ENCODE measurements at regions not wholly inside any gene's neighbourhood (a gene's known extent, or its start where the extent isn't known, plus 50 kb on each side); places are given as distances from the start of the nearest gene placed in this dataset.

- DNase-seq, result no peak
Observed at GRCh38 chr3:101172516-101172915, 147.9 kb downstream of the IMPG2 start.

GRCh38 chr3:101171681-101172191, 148.6 kb downstream of the IMPG2 start:
- no peak for DNase-seq

GRCh38 chr3:101170806-101171558, 149.4 kb downstream of the IMPG2 start:
- no peak for DNase-seq

GRCh38 chr3:101170062-101170771, 150.2 kb downstream of the IMPG2 start:
- no peak for DNase-seq

- DNase-seq, result no peak
Observed at GRCh38 chr3:101169516-101169915, 150.9 kb downstream of the IMPG2 start.

GRCh38 chr3:101167376-101167775, 153.0 kb downstream of the IMPG2 start:
- DNase-seq, result no peak

GRCh38 chr3:101166150-101166549, 154.2 kb downstream of the IMPG2 start:
- no peak for DNase-seq

- DNase-seq, result no peak
Observed at GRCh38 chr3:101163554-101163953, 156.8 kb downstream of the IMPG2 start.

- DNase-seq, result no peak
Observed at GRCh38 chr3:101159478-101159877, 160.9 kb downstream of the IMPG2 start.

GRCh38 chr3:101158374-101158773, 162.0 kb downstream of the IMPG2 start:
- DNase-seq, result no peak

GRCh38 chr3:101156787-101157345, 163.5 kb downstream of the IMPG2 start:
- no peak for DNase-seq

GRCh38 chr3:101155825-101156224, 162.6 kb upstream of the ABI3BP start:
- DNase-seq, result no peak

- peak; percentile 51 to 67 (median 63) for DNase-seq
Observed at GRCh38 chr3:101154401-101154800, 161.2 kb upstream of the ABI3BP start.

- peak; percentile 2 to 27 (median 15) for DNase-seq
Observed at GRCh38 chr3:101151286-101151913, 158.2 kb upstream of the ABI3BP start.

- DNase-seq, result no peak
Observed at GRCh38 chr3:101150504-101150903, 157.3 kb upstream of the ABI3BP start.

- DNase-seq, result no peak
Observed at GRCh38 chr3:101149707-101150106, 156.5 kb upstream of the ABI3BP start.

GRCh38 chr3:101149251-101149650, 156.0 kb upstream of the ABI3BP start:
- DNase-seq, result no peak

- DNase-seq, result no peak
Observed at GRCh38 chr3:101148001-101148400, 154.8 kb upstream of the ABI3BP start.

- peak; percentile 48 to 71 (median 65) for DNase-seq
Observed at GRCh38 chr3:101146946-101147345, 153.7 kb upstream of the ABI3BP start.

- no peak for DNase-seq
Observed at GRCh38 chr3:101144105-101144504, 150.9 kb upstream of the ABI3BP start.

GRCh38 chr3:101143012-101143411, 149.8 kb upstream of the ABI3BP start:
- DNase-seq, result no peak

GRCh38 chr3:101142160-101142559, 148.9 kb upstream of the ABI3BP start:
- DNase-seq, result no peak

GRCh38 chr3:101141135-101141534, 147.9 kb upstream of the ABI3BP start:
- DNase-seq, result no peak

All from suppressor macrophage treated with lipopolysaccharide for 1 hour (primary cell).